ENCODE measurements at regions not wholly inside any gene's neighbourhood (a gene's known extent, or its start where the extent isn't known, plus 50 kb on each side); places are given as distances from the start of the nearest gene placed in this dataset.

GRCh38 chr22:48520884-48521588 lies 1306.6 kb downstream of the BRD1 start:
- no peak for DNase-seq

GRCh38 chr22:48520207-48520606 lies 1307.5 kb downstream of the BRD1 start:
- DNase-seq: no peak

- no peak for DNase-seq
These were observed 1310.3 kb downstream of the BRD1 start for GRCh38 chr22:48517039-48518030.

- no peak for DNase-seq
These were observed 1311.1 kb downstream of the BRD1 start for GRCh38 chr22:48516571-48516970.

GRCh38 chr22:48515571-48516200 lies 1312.0 kb downstream of the BRD1 start:
- DNase-seq: no peak

- no peak for DNase-seq
These were observed 1313.7 kb downstream of the BRD1 start for GRCh38 chr22:48513929-48514328.

GRCh38 chr22:48513446-48513845 lies 1314.2 kb downstream of the BRD1 start:
- DNase-seq: no peak

GRCh38 chr22:48511781-48512327 lies 1315.8 kb downstream of the BRD1 start:
- DNase-seq: no peak

GRCh38 chr22:48511211-48511610 lies 1316.5 kb downstream of the BRD1 start:
- no peak for DNase-seq

- no peak for DNase-seq
These were observed 1317.1 kb downstream of the BRD1 start for GRCh38 chr22:48510599-48510998.

- DNase-seq: no peak
These were observed 1319.9 kb downstream of the BRD1 start for GRCh38 chr22:48507595-48508350.

GRCh38 chr22:48507171-48507570 lies 1320.5 kb downstream of the BRD1 start:
- DNase-seq: no peak

GRCh38 chr22:48506506-48507145 lies 1321.0 kb downstream of the BRD1 start:
- no peak for DNase-seq

- DNase-seq: no peak
These were observed 1321.8 kb downstream of the BRD1 start for GRCh38 chr22:48505891-48506290.

GRCh38 chr22:48504519-48505140 lies 1323.0 kb downstream of the BRD1 start:
- no peak for DNase-seq

GRCh38 chr22:48503876-48504275 lies 1323.8 kb downstream of the BRD1 start:
- DNase-seq: no peak

GRCh38 chr22:48503035-48503625 lies 1324.5 kb downstream of the BRD1 start:
- DNase-seq: no peak

GRCh38 chr22:48501231-48501750 lies 1326.4 kb downstream of the BRD1 start:
- no peak for DNase-seq

- DNase-seq: no peak
These were observed 1327.0 kb downstream of the BRD1 start for GRCh38 chr22:48500471-48501230.
